ENCODE measurements at regions not wholly inside any gene's neighbourhood (a gene's known extent, or its start where the extent isn't known, plus 50 kb on each side); places are given as distances from the start of the nearest gene placed in this dataset.

DNA sequence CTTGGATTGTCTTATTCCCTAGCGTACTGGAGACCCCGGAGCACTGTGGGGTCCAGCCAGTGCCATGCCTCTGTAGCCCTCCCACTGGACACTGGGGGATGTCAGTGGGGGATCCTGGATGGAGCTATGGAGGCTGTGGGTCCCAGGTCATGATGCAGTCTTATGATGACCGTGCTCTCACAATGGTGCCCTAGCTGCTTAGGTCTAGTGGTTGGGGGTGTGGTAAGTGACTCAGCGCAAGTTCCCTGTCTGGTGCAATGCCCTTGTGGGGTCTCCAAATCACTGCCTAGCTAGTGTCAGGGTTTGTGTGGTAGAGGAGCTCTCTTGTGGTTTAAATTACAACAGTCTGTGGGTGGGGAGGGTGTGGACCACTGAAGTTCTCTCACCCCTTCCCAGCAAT lies 135.4 kb downstream of the CDC5L start:
- no peak for TF ChIP-seq SIN3A (IDR thresholded peaks at IDR 0.05; ENCODE audit: borderline replicate concordance, insufficient read depth, low read depth, low read length)
- TF ChIP-seq, protein P1, sequence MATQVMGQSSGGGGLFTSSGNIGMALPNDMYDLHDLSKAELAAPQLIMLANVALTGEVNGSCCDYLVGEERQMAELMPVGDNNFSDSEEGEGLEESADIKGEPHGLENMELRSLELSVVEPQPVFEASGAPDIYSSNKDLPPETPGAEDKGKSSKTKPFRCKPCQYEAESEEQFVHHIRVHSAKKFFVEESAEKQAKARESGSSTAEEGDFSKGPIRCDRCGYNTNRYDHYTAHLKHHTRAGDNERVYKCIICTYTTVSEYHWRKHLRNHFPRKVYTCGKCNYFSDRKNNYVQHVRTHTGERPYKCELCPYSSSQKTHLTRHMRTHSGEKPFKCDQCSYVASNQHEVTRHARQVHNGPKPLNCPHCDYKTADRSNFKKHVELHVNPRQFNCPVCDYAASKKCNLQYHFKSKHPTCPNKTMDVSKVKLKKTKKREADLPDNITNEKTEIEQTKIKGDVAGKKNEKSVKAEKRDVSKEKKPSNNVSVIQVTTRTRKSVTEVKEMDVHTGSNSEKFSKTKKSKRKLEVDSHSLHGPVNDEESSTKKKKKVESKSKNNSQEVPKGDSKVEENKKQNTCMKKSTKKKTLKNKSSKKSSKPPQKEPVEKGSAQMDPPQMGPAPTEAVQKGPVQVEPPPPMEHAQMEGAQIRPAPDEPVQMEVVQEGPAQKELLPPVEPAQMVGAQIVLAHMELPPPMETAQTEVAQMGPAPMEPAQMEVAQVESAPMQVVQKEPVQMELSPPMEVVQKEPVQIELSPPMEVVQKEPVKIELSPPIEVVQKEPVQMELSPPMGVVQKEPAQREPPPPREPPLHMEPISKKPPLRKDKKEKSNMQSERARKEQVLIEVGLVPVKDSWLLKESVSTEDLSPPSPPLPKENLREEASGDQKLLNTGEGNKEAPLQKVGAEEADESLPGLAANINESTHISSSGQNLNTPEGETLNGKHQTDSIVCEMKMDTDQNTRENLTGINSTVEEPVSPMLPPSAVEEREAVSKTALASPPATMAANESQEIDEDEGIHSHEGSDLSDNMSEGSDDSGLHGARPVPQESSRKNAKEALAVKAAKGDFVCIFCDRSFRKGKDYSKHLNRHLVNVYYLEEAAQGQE (IDR thresholded peaks at IDR 0.05; ENCODE audit: insufficient read depth in 1 of 2, low read depth in 2 of 2, low read length in 1 of 2): no peak
- TF ChIP-seq POLR2AphosphoS5 (IDR thresholded peaks at IDR 0.05; ENCODE audit: low read depth, low read length): no peak
- TF ChIP-seq, protein P2, sequence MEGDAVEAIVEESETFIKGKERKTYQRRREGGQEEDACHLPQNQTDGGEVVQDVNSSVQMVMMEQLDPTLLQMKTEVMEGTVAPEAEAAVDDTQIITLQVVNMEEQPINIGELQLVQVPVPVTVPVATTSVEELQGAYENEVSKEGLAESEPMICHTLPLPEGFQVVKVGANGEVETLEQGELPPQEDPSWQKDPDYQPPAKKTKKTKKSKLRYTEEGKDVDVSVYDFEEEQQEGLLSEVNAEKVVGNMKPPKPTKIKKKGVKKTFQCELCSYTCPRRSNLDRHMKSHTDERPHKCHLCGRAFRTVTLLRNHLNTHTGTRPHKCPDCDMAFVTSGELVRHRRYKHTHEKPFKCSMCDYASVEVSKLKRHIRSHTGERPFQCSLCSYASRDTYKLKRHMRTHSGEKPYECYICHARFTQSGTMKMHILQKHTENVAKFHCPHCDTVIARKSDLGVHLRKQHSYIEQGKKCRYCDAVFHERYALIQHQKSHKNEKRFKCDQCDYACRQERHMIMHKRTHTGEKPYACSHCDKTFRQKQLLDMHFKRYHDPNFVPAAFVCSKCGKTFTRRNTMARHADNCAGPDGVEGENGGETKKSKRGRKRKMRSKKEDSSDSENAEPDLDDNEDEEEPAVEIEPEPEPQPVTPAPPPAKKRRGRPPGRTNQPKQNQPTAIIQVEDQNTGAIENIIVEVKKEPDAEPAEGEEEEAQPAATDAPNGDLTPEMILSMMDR (IDR thresholded peaks at IDR 0.05): no peak
- TF ChIP-seq TCF7L2 (IDR thresholded peaks at IDR 0.05; ENCODE audit: low read depth, low read length): no peak
- in situ Hi-C loops (cut with HindIII; ENCODE audit: low pct_unique_long_range_greater_than_20kb, low sequenced_read_pairs) (no loop called here), intact Hi-C loops (cut with micrococcal nuclease; ENCODE audit: unreplicated experiment) (no loop called here)
- DNase-seq (ENCODE audit: low read depth, low spot score): no peak
- ChIA-PET CTCF (interaction anchor here (0.5 kb wide), 1 partner anchor 14 kb away, joined by 4 read pairs; no protein-coding TSS in a partner anchor), POLR2A (no interaction called here)
- Histone ChIP-seq H3K4me3 (ENCODE audit: low read depth in 2 of 2, low read length in 2 of 2) (no peak overlapping the region), H3K4me1 (ENCODE audit: control insufficient read depth, insufficient read depth, low read length) (no peaks in the 10 kb centered on the region), H3K36me3 (ENCODE audit: control insufficient read depth, insufficient read depth, low read length) (no peaks in the 10 kb centered on the region), H3K27ac (ENCODE audit: low read length) (no peak overlapping the region), H3K9me3 (ENCODE audit: control insufficient read depth, insufficient read depth, low read depth, low read length) (no peaks in the 10 kb centered on the region), H3K27me3 (ENCODE audit: control insufficient read depth, insufficient read depth, low read length) (no peaks in the 10 kb centered on the region; the same call in 1 of the 2 replicates)
- ATAC-seq: no peak
- BruUV-seq (replicated peaks): no TSS peak

DNA sequence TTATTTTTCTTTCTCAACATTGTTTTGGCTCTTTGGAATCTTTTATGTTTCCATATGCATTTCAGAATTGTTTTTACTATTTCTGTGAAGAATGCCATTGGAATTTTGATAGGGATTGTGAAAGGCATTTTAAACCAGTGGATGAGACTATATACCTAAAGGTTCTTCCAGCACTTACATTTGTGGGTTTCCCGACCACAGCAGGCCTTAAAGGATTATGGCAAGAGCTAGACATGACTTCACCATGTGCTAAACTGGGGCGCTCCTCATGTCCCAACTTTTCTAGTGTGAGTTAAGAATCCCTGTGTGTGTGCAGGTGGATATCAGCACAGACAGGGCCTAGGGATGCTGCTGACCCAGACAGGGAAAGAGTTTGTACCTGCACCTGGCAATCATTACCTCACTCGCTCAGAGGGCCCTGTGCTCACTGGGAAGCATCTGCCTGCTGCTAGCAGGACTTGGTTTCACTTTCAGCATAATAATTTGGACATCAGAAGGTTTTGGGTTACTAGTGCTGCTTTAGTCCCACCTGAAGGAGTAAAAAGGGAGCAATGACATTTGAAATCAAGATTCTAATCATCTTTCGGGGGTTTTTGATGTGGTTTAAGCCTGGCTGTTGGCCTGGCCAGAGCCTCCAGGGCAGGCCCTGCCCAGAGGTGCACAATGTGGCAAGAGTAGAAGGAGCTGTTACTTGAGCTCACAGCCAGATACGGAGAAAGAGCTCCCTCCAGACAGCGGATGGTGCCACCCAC lies 137.1 kb downstream of the CDC5L start:
- no peaks in the 10 kb centered on the region for H3K36me3 ChIP-seq (ENCODE audit: control insufficient read depth, insufficient read depth, low read length)
- no TSS peak for BruUV-seq (replicated peaks)

More for the DNA sequence above, 137.1 kb downstream of the CDC5L start:
- Histone ChIP-seq H3K4me1 (ENCODE audit: control insufficient read depth, insufficient read depth, low read length) (no peaks in the 10 kb centered on the region), H3K4me3 (ENCODE audit: low read depth in 2 of 2, low read length in 2 of 2) (no peak overlapping the region), H3K27me3 (ENCODE audit: control insufficient read depth, insufficient read depth, low read length) (no peaks in the 10 kb centered on the region; the same call in 1 of the 2 replicates), H3K9me3 (ENCODE audit: control insufficient read depth, insufficient read depth, low read depth, low read length) (no peaks in the 10 kb centered on the region), H3K27ac (ENCODE audit: low read length) (no peak overlapping the region)
- ChIA-PET CTCF (interaction anchor here (0.6 kb wide), 1 partner anchor 22 kb away, joined by 4 read pairs; no protein-coding TSS in a partner anchor), POLR2A (interaction anchor here (0.6 kb wide), 1 partner anchor 106 kb away, joined by 8 read pairs; no protein-coding TSS in a partner anchor)
- TF ChIP-seq POLR2AphosphoS5 (IDR thresholded peaks at IDR 0.05; ENCODE audit: low read depth, low read length) (no peak), SIN3A (IDR thresholded peaks at IDR 0.05; ENCODE audit: borderline replicate concordance, insufficient read depth, low read depth, low read length) (no peak), TCF7L2 (IDR thresholded peaks at IDR 0.05; ENCODE audit: low read depth, low read length) (no peak)
- TF ChIP-seq, protein P1 (IDR thresholded peaks at IDR 0.05; ENCODE audit: insufficient read depth in 1 of 2, low read depth in 2 of 2, low read length in 1 of 2): no peak
- TF ChIP-seq, protein P2 (IDR thresholded peaks at IDR 0.05): no peak
- DNase-seq (ENCODE audit: low read depth, low spot score) (no peak), ATAC-seq (no peak)
- in situ Hi-C loops (cut with HindIII; ENCODE audit: low pct_unique_long_range_greater_than_20kb, low sequenced_read_pairs): no loop called here
- intact Hi-C loops (cut with micrococcal nuclease; ENCODE audit: unreplicated experiment): no loop called here
